HEK293 (cell line): ENCODE measurements at regions not wholly inside any gene's neighbourhood (a gene's known extent, or its start where the extent isn't known, plus 50 kb on each side); places are given as distances from the start of the nearest gene placed in this dataset.

Experiments used
- GLI4 ChIP-seq: fragments of 450-650 bp; formaldehyde crosslinking; IDR thresholded peaks from 2 replicates; pipeline ENCODE4 v1.5.1; 2016; ENCODE audit warnings: missing biosample characterization, missing genetic modification characterization
- ZNF23 ChIP-seq: fragments of 450-650 bp; formaldehyde crosslinking; IDR thresholded peaks from 2 replicates; pipeline ENCODE4 v1.5.1; 2016; ENCODE audit warnings: missing biosample characterization, missing genetic modification characterization, borderline replicate concordance
- ZNF302 ChIP-seq: fragments of 450-650 bp; formaldehyde crosslinking; IDR thresholded peaks from 2 replicates; pipeline ENCODE4 v1.5.1; 2016; ENCODE audit warnings: missing biosample characterization, missing genetic modification characterization, low read depth
- TF ChIP-seq, protein P1 (sequence below): fragments of 450-650 bp; formaldehyde crosslinking; IDR thresholded peaks from 2 replicates; pipeline ENCODE4 v1.5.1; 2016; ENCODE audit warnings: missing biosample characterization, missing genetic modification characterization

DNA sequence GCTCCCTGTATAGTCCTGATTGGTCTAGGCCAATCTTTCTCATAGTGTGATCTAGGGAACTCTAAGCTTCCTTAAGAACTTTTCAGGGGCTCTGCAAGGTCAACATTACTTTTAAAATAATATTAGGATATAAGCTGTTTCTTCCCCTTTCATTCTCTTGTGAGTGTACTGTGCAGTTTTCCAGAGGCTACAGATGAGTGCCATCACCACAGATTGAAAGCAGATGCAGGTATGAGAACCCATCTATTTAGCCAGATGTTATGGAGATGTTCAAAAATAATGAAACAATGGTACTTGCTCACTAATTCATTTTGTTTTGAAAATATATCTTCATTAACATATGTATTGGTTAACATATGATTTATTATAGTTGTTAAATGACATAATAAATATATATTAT, 169.2 kb upstream of the SEMA3A start:
- TF ChIP-seq, protein P1, sequence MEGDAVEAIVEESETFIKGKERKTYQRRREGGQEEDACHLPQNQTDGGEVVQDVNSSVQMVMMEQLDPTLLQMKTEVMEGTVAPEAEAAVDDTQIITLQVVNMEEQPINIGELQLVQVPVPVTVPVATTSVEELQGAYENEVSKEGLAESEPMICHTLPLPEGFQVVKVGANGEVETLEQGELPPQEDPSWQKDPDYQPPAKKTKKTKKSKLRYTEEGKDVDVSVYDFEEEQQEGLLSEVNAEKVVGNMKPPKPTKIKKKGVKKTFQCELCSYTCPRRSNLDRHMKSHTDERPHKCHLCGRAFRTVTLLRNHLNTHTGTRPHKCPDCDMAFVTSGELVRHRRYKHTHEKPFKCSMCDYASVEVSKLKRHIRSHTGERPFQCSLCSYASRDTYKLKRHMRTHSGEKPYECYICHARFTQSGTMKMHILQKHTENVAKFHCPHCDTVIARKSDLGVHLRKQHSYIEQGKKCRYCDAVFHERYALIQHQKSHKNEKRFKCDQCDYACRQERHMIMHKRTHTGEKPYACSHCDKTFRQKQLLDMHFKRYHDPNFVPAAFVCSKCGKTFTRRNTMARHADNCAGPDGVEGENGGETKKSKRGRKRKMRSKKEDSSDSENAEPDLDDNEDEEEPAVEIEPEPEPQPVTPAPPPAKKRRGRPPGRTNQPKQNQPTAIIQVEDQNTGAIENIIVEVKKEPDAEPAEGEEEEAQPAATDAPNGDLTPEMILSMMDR (tag by site-specific recombination): no peak
- no peak for TF ChIP-seq ZNF302 (tag by site-specific recombination)
- no peak for TF ChIP-seq ZNF23 (tag by site-specific recombination)
- TF ChIP-seq GLI4: no peak
